H4 (cell line): ENCODE measurements at regions not wholly inside any gene's neighbourhood (a gene's known extent, or its start where the extent isn't known, plus 50 kb on each side); places are given as distances from the start of the nearest gene placed in this dataset.

Experiments used
- DNase-seq: peaks from one replicate; pipeline ENCODE4 v3.0.0-alpha.2; 2015; ENCODE audit warnings: low spot score

- DNase-seq, result no peak
Observed at GRCh38 chr3:16112910-16113504, 61.5 kb upstream of the GALNT15 start.

- no peak for DNase-seq
Observed at GRCh38 chr3:16113704-16114103, 60.8 kb upstream of the GALNT15 start.

- no peak for DNase-seq
Observed at GRCh38 chr3:16114429-16114828, 60.1 kb upstream of the GALNT15 start.

- no peak for DNase-seq
Observed at GRCh38 chr3:16114930-16115329, 59.5 kb upstream of the GALNT15 start.

GRCh38 chr3:16118396-16118795, 56.1 kb upstream of the GALNT15 start:
- no peak for DNase-seq

- no peak for DNase-seq
Observed at GRCh38 chr3:16119887-16120286, 54.6 kb upstream of the GALNT15 start.

- no peak for DNase-seq
Observed at GRCh38 chr3:16121391-16121790, 53.1 kb upstream of the GALNT15 start.

- DNase-seq, result no peak
Observed at GRCh38 chr3:16122155-16122554, 52.3 kb upstream of the GALNT15 start.

- DNase-seq, result no peak
Observed at GRCh38 chr3:16122661-16123060, 51.8 kb upstream of the GALNT15 start.

GRCh38 chr3:16124636-16125035, 49.8 kb upstream of the GALNT15 start:
- DNase-seq, result peak; percentile 75
